GM12892 (cell line): ENCODE measurements at regions not wholly inside any gene's neighbourhood (a gene's known extent, or its start where the extent isn't known, plus 50 kb on each side); places are given as distances from the start of the nearest gene placed in this dataset.

Experiments used
- POLR2A ChIP-seq: IDR thresholded peaks from 2 replicates; pipeline ENCODE4 v1.6.1; 2011; ENCODE audit warnings: low read depth, low read length, control low read depth
- POLR2AphosphoS5 ChIP-seq: IDR thresholded peaks from 2 replicates; pipeline ENCODE4 v1.6.1; 2011; ENCODE audit warnings: low read depth, low read length, control low read depth

DNA sequence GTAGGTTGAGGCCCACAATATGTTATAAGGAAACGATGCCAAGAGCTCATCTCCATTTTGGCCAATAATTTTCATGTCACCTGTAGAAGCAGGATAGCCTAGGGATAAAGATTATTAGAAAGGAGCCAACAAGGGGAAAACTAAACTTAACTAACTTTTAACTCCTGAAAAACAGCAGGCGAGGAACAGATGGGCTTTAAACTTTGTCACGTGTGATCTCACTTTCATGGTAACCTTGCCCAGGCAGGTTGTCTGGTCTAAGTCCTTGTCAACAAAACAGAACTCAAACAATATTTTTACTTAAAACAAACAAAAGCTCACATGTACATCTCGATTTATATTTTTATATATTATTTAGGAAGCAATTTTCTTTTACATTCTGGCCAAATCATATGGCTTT lies 1672.0 kb downstream of the TP53TG3F start:
- TF ChIP-seq POLR2A (no peak), POLR2AphosphoS5 (no peak)
